ENCODE measurements at regions not wholly inside any gene's neighbourhood (a gene's known extent, or its start where the extent isn't known, plus 50 kb on each side); places are given as distances from the start of the nearest gene placed in this dataset.

DNA sequence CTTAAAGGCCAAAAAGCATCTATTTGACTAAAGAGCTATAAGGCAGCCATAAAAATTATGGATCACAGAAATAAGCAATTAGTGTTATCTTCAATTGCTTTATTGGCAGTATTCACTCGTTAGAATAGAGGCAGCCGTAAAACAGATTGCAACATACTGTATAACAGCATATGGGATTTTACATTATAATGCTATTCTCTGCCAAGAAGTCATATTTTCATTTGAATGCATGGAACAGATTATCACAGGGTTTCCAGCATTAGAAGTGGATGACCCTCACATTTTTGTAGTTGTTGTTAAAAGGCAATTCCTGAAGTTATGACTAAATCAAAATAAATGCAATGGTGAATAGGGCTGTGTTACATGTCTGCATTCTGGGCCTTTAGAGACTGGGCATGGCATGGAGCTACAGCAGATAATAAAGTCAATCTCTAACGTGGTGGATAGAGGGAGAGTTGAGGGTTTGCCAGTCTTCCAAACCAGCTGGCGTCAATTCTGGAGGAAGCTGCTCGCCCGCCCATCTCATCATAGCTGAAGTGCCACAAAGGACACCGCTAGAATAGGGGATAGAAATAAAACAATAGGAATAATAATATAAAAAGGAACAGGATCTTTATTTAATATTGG, 155.4 kb upstream of the VRK2 start:
- peak; percentile 81 for DNase-seq

DNA sequence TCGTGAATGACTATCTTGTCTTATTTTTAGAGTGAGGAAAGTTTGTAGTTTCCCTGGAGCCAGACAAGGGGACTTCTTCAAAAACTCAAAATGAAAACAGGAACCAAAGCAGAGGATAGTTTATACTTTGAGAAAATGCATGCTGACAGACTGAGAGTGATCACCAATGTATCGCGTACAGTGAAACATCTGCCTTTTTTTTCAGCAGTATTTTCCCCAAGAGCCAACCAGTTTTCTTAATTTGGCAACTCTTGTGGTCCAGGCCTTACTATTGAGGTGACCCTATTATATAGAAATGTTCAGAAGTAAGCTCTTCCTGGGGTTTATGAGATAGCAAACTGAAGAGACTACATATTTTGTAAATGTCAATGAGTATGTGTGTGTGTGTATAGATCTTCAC, 153.7 kb upstream of the VRK2 start:
- peak; percentile 9 for DNase-seq

DNA sequence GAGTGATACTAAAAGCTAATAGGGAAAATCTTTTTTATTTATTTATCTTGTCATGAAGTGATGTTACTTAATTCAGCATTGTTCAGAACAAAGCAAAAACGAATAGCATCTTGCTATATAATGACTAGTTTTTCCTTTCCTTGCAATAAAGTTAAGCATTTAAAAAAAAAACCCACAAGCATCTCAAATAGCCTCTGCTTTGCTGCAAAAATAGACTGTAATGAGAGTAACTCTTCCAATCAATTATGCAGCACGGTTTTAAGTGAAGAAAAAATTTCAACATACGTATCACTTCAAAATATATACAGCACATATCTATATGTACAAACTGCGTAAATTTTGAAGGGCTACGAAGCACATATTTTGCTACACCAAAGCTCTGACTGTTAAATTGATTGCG, 153.3 kb upstream of the VRK2 start:
- DNase-seq, result no peak

DNA sequence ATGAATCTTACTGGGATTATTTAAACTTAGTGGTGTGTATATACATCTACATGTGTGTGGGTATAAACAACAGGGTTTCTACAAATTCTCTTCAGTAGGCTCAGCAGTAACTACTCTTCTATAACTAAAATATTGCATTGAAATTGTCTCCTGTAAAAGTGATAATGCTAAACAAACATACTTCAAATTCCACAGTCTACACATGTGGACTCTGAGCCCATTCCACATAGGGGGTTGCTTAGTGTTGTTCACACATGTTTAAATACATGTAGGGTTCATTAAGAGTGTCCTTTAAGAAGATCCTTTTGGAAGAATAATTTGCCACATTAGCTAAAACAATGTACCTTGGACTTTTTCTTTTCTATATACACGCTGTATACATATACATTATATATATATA, 152.8 kb upstream of the VRK2 start:
- DNase-seq, result peak; percentile 11

DNA sequence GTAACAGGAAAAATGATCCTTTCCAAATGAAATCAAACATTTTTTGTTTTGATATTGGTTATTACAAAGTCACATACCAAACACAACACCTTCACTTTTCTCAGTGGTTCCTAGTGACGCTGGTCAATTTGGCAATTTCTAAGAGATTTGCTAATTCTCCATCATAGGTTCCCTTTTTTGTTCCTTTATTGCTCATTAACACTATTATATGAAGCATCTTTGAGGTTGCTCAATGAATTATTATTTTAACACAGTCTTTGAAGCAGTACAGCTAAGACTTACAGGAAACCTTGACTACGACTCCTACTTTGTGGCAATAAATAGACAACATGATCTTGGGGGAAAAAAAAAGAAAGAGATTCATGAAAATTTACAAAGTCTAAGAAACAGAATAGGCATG, 152.2 kb upstream of the VRK2 start:
- DNase-seq, result no peak

DNA sequence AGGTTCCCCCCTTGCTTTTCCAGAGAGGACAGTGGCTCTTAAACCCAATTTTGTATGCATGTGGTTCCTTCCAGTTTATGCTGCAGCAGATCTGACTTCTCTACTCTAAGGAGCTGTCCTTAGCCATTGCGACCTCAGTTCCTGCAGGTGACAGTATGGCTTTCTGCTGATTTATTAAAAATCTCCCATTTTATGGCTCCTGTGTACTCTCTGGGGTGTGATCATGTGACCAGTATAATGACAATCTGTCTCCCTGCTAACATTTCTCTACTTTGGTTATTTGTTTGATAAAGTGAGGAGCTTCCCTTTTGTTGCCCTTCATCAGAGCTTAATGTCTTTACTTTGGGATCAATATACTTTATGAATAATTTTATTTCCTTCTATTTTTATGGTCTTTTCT, 148.7 kb upstream of the VRK2 start:
- no peak for DNase-seq

DNA sequence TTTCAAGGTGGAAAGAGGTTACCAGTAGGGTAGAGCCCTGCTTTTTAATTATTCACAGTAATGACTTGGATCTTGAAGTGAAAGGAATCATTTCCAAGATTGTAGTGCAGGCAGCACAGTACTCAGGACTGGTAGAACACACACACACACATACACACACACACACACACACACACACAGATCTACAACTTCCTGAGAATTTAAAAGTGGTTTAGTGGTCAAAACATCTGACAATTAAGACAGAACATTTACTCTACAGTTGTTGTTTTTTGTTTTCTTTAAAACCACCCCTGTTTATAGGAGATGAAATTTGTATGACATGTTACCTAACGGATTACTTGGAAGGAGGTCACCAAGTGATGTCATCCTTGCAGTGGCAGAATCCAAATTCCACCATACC, 146.7 kb upstream of the VRK2 start:
- no peak for DNase-seq

DNA sequence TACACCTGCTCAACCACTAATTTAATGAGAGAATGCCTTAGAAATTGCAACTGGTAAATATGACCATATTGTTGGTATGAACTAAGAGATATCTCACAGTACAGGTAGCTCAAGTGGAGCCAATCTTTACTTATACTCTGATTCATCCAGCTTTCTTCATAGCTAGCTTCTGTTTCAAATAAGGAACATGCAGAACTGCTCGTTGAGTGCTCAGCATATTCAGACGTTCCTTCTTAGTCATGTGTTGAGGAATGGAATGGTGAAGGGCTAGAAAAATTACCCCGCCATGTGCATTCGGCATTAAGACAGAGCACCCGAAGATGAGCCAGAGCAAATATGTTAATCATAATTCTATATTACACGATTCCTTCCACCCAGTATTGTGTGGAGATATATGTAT, 144.0 kb upstream of the VRK2 start:
- DNase-seq, result no peak

DNA sequence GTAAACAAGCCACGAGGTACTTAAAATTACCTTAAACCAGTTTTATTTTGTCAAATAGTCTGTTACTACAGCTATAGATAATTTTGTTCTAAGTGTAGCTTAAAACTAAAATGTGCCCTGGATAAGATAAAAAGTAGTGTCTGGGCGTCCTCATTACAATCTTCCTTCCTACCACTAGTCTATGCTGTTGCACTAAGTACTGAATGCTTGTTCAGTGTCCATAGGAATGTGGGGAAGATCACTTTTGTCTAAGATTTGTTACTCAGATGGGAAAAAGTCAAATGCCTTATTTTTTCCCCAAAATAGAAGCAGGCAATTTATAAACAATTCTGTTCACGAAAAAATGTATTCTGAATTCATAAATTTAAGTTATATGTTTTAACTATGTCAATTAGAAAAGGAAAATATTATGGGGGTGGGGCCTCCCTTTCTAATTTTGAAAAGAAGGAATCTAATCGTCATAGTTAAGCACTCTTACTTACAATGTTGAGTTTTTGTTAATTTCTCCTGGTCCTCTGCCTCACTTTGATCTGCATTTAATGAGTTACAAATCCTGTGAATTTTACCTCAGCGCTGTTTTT, 140.4 kb upstream of the VRK2 start:
- DNase-seq, result peak; percentile 62

DNA sequence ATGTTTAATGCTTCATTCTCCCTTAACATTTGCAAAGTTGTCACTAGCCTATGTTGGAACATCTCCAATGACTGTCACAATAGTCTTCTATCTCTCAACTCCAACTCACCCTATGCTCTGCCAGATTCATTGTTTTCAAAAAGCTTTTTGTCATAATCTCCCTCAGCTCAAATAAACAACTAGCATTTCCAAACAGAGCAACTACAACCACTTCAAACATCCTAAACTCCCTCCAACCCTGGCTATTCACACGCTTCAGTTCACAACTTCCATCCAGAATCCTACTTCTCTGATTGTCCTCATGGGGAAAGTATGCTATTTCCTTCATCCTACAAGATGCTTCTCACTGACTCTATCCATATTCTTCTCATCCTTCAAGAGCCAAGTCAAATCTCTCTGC, 139.2 kb upstream of the VRK2 start:
- no peak for DNase-seq

DNA sequence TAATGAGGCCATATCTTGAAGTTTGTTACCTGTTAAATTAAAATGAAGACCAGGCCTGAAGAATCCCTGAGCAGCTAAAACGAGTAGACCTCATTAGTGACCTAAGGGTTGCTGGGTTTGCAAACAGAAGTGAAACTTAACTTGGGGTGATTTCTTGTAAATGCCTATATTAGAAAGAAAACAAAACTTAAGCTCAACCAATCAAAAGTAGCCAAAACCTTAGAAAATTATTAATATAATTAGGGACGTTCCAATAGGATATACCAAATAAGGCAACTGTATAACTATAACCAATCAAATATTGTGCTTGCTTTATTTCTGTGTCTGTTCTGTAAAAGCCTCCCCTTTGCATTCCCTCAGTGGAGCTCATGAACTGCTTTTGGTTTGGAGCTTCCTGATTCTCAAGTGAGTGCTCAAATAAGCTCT, 137.9 kb upstream of the VRK2 start:
- DNase-seq, result no peak

DNA sequence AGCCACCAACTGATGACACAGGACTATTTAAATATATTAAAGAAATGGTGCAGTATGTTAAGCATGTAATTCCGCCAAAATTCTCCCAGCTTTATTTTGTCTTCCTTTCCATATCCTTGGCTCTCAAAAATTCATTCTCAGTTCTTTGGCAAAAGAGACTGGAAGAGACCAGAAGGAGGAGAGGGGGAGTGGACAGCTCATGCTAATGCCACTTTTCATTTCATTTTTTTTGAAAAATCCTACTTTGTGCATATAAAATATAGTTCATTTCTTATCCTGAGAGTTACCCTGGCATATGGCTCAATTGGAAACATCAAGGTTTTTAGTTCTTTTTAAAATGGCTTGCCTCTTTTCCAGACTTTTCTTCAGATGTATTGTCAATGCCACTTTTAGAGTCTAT, 128.5 kb upstream of the VRK2 start:
- no peak for DNase-seq

DNA sequence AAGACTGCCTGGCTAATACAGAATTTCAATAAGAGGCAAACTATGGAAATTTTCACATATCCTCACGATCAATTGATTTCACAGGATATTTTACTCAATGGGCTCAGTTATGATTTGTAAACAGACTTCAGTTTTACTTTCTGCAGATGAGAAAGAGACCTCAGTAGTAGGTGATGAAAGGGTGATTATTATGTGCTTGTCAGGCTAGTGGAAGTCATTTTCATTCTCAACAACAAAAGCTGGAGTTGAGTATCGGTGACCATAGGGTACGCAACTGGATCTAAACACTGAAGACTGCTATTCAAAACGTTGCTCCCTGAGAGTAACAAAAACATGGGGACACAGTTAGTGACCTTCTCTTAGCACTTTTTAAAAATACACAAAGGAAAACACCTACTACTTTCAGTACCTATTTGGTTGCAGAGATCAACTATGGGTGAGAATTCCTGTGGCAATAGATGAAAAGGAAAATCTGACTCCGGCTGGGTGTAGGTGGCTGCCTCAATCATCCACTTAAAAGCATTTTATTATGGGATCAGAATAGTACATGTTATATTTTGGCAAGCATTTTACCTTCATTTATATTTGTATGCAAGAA, 126.2 kb upstream of the VRK2 start:
- DNase-seq, result no peak

DNA sequence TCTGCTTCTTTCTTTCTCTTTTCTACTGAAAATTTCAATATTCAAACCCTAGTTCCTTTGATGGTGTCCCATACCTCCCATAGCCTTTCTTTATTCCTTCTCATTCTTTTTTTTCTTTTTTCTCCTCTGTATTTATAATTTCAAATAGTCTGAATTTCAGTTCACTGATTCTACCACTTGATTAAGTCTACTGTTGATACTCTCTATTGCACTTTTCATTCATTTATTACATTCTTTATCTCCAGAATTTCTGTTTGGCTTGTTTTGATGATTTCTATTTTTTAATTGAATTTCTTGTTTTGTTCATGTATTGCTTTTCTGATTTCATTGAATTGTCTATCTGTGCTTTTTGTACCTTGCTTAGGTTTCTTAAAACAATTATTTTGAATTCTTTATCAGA, 111.9 kb upstream of the VRK2 start:
- no peak for DNase-seq

DNA sequence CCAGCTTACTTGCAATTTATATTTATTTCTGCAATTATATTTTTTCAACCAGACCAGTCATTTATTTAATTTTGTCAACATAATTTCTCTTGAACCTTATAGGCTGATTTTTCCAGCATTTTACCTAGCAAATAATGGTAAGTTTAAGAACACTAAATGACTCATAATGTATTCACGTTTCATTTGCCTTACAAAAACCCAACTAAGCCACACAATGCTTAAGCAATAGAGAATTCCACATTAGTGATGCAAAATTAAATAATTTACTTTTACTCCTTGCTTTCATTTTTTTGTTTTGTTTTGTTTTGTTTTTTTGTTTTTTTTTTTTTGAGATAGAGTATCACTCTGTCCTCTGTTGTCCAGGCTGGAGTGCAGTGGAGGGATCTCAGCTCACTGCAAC, 110.4 kb upstream of the VRK2 start:
- DNase-seq, result no peak

DNA sequence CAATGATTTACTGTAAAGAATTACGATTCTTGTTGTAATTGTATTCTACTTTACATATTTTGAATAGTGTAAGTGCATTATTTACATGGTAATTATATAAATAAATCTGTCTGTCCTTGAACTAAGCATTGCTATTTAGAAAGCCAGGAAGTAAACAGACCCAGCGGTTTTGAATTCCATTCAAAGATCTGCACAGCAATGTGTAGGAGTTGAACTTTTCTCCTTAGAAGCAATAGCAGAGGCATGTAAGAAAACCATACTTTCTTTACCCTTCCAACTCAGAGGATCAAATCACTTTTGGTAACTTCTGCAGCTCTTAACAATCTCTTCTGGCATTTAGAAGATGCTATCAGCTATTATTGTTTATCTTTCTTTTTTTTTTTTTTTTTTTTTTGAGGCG, 109.2 kb upstream of the VRK2 start:
- no peak for DNase-seq

DNA sequence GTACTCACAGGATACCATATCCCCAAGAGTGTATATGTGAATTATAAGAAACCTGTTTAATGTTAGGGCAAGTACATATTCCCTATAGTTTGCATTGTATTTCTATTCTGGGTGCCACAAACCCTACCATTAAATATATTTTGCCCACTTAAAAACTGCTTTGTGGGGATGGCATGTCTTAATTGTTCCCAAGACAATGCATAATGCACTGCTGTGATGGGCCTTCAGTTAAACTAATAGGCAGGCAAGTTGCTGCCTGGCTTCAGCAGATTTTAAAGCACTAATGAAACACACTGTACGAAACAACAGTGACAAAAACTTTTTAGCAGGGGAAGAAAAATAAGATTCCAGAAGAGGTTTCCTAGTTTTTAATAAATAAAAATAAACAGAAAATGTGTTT, 104.8 kb upstream of the VRK2 start:
- no peak for DNase-seq

DNA sequence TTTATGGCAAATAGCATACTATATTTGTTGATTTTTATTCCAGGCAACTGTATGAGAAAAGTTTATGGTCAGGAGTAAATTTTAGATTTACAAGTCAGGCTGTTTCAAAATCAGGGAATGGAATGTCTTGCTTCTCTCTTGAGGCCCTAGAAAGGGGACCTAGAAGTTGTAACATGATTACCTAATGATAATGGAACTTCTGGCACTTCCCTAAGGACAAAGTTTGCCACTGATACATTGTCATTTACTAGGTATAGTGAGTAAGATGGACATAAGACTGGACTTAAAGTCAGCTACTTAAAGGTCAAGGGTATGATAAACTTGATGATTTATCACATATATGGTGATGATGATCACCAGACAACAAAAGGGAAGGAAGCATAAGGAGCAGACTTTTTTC, 103.3 kb upstream of the VRK2 start:
- peak; percentile 36 for DNase-seq

DNA sequence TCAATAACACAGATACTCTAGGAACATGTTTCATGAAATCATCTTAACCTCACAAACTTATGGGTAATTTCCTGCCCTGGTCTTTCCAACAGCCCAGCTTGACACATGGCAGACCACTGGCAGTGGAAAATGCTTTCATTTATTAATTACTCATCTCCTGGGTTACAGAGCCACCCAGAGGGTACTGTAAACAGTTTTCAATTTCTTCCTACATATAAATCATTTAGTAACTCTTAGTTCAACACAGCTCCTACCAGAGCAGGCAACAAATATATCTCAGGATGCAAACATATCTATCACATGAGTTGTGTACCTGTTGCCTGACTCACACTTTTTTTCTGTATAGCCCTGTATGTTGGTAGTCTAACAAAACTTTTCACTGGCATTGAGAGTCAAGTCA, 99.2 kb upstream of the VRK2 start:
- DNase-seq, result no peak

DNA sequence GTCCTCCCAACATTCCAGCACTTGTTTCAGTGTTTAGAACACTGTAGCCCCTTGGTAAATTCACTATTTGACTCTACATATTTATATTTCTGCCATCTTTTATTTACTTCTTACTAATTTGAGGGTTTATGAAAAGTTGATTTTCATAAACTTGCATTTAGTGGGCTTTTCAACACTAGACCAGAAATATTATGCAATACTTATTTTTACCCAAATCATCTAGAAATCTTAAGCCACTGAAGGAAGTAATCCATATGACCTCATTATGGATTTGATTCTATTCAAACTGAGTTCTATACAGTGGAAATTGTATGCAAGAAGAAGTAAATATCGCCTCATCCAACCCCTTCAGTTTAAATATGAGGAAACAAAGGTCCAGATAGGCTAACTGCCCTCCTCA, 92.6 kb upstream of the VRK2 start:
- DNase-seq, result no peak

DNA sequence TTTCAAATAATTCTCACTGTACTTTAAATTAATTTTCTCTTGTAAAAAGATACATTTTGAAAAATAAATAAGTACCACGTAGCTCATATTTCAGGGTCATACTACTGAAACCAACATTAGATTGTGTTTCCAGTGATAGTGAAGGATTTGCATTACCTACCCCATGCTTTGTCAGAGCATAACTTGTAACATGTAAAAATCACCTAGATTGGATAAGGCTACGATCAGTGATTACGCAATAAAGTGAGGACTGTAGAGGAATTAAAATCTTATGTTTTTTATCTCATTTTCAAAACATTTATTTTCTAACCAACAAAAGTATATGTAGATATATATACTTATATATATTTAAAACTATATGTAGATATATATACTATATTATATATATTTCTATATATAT, 89.4 kb upstream of the VRK2 start:
- no peak for DNase-seq

DNA sequence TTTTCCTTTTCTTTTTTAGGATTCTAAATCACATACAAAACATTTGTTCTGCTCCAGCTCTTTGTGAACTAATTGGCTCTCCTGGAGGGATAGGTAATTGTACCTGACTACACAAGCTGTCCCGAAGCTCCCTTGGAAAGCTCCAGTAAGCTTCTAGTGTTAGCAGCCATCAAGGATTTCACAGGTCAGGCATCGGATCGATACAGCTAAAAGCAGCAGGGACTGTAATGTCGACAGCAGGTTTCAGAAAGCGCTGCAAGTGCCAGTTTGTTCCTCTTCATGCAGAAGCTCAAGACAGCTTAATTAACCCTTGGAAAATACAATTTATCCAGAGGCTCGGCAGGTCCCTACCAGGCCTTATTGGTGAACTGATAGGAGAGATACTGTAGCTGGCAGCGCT, 87.2 kb upstream of the VRK2 start:
- no peak for DNase-seq

DNA sequence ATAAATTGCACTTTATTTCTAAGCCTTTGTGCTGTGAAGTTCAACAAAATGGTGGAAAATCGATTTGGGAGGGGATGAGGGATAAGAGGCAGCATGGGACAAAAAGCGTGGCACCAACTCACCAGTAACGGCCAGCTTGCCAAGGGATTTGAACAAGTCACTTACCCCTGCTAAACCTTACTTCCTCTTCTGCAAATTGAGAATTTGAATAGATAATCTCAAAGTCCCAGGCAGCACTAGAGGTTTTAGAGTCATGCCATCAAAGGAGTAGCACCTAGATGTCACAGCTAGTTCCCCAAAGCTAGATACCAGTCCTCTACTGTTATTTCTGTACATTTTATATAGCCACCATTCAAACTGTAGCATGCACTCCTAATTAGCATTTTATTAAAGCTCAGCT, 83.7 kb upstream of the VRK2 start:
- DNase-seq, result no peak

DNA sequence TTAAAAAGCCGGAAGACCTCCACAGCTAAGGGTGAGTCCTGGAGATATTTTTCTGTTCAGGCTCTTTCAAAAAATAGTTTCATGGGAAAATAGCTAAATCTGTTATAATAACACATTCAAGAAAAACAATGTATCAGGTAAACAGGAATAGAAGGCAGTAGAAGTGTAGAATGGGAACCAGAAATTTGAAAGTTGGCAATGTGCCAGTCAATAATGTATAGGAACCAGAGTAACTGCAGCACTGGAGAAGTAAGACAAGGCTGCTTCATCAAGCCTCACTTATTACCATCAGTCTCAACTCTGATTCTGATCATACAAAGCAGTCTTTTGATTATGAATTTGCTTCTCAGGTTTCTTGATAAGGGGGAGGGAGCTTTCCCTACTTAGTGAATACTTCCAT, 81.4 kb upstream of the VRK2 start:
- no peak for DNase-seq

DNA sequence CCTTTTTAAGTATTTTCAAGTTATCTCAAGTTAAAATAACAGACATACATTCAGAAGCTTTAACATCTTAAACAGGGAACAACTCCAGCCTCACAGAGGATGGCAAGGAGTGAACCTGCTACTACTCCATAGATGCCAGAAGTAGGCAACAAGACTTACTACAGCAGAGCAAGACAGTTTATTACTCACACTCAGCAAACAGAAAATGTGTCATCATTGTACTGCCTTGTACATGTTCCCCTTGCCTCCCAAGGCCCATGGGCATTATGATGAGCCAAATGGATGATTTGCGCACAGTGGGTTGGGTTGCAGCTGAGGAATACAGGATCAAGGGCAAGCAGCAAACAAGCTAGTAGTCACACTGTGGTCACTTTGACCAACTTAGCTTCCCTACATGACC, 80.6 kb upstream of the VRK2 start:
- no peak for DNase-seq
